ENCODE measurements at regions not wholly inside any gene's neighbourhood (a gene's known extent, or its start where the extent isn't known, plus 50 kb on each side); places are given as distances from the start of the nearest gene placed in this dataset.
"Not testable (repeated sequence)": the region's sequence is repeated elsewhere in the genome, so short reads cannot be mapped to it uniquely, and the experiment has no call there.

DNA sequence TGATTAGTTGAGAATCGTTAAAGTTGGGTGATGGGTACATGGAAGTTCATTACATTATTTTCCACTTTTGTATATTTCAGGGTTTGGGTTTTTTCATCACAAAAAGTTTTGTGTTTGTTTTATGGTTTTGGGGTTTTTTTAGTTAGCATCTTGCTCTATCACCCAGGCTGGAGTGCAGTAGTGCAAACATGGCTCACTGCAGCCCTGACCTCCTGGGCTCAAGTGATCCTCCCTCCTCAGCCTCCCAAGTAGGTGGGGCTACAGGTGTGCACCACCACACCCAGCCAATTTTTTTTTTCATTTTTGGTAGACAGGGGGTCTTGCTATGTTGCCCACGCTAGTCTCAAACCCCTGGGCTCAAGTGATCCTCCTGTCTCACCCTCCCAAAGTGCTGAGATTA, 100.1 kb upstream of the CHD2 start (continued):
- TF ChIP-seq, protein P1, sequence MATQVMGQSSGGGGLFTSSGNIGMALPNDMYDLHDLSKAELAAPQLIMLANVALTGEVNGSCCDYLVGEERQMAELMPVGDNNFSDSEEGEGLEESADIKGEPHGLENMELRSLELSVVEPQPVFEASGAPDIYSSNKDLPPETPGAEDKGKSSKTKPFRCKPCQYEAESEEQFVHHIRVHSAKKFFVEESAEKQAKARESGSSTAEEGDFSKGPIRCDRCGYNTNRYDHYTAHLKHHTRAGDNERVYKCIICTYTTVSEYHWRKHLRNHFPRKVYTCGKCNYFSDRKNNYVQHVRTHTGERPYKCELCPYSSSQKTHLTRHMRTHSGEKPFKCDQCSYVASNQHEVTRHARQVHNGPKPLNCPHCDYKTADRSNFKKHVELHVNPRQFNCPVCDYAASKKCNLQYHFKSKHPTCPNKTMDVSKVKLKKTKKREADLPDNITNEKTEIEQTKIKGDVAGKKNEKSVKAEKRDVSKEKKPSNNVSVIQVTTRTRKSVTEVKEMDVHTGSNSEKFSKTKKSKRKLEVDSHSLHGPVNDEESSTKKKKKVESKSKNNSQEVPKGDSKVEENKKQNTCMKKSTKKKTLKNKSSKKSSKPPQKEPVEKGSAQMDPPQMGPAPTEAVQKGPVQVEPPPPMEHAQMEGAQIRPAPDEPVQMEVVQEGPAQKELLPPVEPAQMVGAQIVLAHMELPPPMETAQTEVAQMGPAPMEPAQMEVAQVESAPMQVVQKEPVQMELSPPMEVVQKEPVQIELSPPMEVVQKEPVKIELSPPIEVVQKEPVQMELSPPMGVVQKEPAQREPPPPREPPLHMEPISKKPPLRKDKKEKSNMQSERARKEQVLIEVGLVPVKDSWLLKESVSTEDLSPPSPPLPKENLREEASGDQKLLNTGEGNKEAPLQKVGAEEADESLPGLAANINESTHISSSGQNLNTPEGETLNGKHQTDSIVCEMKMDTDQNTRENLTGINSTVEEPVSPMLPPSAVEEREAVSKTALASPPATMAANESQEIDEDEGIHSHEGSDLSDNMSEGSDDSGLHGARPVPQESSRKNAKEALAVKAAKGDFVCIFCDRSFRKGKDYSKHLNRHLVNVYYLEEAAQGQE (IDR thresholded peaks at IDR 0.05; ENCODE audit: low read depth) = no peak
- no peak for TF ChIP-seq FOSL1 (IDR thresholded peaks at IDR 0.05; ENCODE audit: low read depth)
- TF ChIP-seq EZH2phosphoT487 (IDR thresholded peaks at IDR 0.05; ENCODE audit: borderline replicate concordance) = no peak
- TF ChIP-seq ZNF274 (IDR thresholded peaks at IDR 0.05; ENCODE audit: low read depth, low read length) = no peak
- TF ChIP-seq RAD21 (IDR thresholded peaks at IDR 0.05; ENCODE audit: low read depth) = no peak
- TF ChIP-seq POLR2AphosphoS5 (IDR thresholded peaks at IDR 0.05; ENCODE audit: low read depth, low read length) = no peak
- no peak for TF ChIP-seq MAX (IDR thresholded peaks at IDR 0.05)
- no peak for TF ChIP-seq SIN3A (IDR thresholded peaks at IDR 0.05; ENCODE audit: low read depth)
- no peak for TF ChIP-seq EGR1 (IDR thresholded peaks at IDR 0.05; ENCODE audit: low read depth)

DNA sequence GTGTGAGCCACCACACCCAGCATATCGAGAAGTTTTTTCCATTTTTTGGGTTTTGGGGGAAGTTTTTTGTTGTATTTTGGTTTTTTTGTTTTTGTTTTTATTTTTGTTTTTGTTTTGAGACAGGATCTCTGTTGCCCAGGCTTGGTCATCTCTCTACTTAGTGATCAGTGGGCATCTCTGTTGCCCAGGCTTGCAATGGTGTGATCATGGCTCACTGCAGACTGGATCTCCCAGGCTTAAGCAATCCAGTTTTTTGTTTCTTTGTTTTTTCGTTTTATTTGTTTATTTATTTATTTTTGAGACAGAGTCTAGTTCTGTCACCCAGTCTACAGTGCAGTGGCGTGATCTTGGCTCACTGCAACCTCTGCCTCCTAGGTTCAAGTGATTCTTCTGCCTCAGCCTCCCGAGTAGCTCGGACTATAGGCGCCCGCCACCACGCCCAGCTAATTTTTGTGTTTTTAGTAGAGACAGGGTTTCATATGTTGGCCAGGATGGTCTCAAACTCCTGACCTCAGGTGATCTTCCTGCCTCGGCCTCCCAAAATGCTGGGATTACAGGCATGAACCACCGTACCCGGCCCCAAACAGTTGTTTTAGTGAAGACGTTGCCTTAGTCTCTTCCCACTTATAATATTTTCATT, 99.6 kb upstream of the CHD2 start:
- H3K79me2 ChIP-seq (ENCODE audit: insufficient read depth, low read length); DNase-seq (ENCODE audit: low read depth, low spot score); ATAC-seq; H4K20me1 ChIP-seq (ENCODE audit: insufficient read depth); H3K9me3 ChIP-seq (ENCODE audit: control insufficient read depth in 1 of 2, insufficient read depth in 1 of 2, low read depth in 1 of 2, low read length in 2 of 2); RAD21 ChIA-PET (ENCODE audit: low non-redundant PET in 1 of 2, low total read pairs in 2 of 2, uncharacterized antibody in 2 of 2, unreplicated experiment in 2 of 2); H2AFZ ChIP-seq (ENCODE audit: low read depth, low read length, poor library complexity, severe bottlenecking); H3K27me3 ChIP-seq (ENCODE audit: insufficient read depth, low read length); H3K36me3 ChIP-seq (ENCODE audit: control insufficient read depth in 1 of 2, insufficient read depth in 2 of 2, low read length in 2 of 2); BruUV-seq (replicated peaks); H3K9me2 ChIP-seq (ENCODE audit: insufficient read depth); intact Hi-C loops (cut with micrococcal nuclease): not testable (repeated sequence)
- H3K4me1 ChIP-seq (ENCODE audit: control insufficient read depth in 1 of 2, insufficient read depth in 2 of 2, low read length in 2 of 2) = peaks cover 56 to 77% of the 10 kb centered on the region in 2 experiments
- CTCF ChIA-PET = interaction anchor here (1.1 to 1.6 kb wide), 3 partner anchors 100 to 121 kb away, joined by 3 to 5 read pairs (median 5); partner anchors contain the start of gene CHD2
- H3K9ac ChIP-seq (ENCODE audit: low read length) = peak overlapping the region; percentile 64
- peak overlapping the region; percentile 82 for H3K4me2 ChIP-seq (ENCODE audit: low read length)
- POLR2A ChIA-PET = interaction anchor here (1.4 to 2.8 kb wide), 6 partner anchors 31 to 107 kb away, joined by 4 to 17 read pairs (median 11); partner anchors contain the start of gene CHD2
- peak overlapping the region in 1 of 2 experiments; percentile 11; a peak in 2 of 4 replicates for H3K4me3 ChIP-seq (replicated peaks in 1 of 2; ENCODE audit: low read depth in 1 of 2, low read length in 2 of 2)
- peak overlapping the region; percentile 99 for H3K27ac ChIP-seq (ENCODE audit: low read depth, low read length)

All from HCT116 (cell line).